H1 (cell line): ENCODE measurements at regions not wholly inside any gene's neighbourhood (a gene's known extent, or its start where the extent isn't known, plus 50 kb on each side); places are given as distances from the start of the nearest gene placed in this dataset.

ENCODE experiments used
- GTF2F1 ChIP-seq: IDR thresholded peaks from 2 replicates; pipeline ENCODE4 v1.6.1; 2012; ENCODE audit warnings: low read depth, low read length, improper control_type of control experiment, borderline replicate concordance
- RXRA ChIP-seq: IDR thresholded peaks from 2 replicates; pipeline ENCODE4 v1.6.1; 2011; ENCODE audit warnings: low read depth, mild to moderate bottlenecking, low read length, moderate library complexity; ENCODE audit not compliant: insufficient read depth
- TEAD4 ChIP-seq: IDR thresholded peaks from 2 replicates; pipeline ENCODE4 v1.6.1; 2012; ENCODE audit warnings: low read depth, low read length, inconsistent platforms, mixed read lengths

- no peak for TF ChIP-seq RXRA
- TF ChIP-seq GTF2F1, result no peak
- TF ChIP-seq TEAD4, result no peak
These were observed 551.7 kb upstream of the NETO1 start (continued) for GRCh38 chr18:73419531-73419930.
